GM10266 (cell line): ENCODE measurements at regions not wholly inside any gene's neighbourhood (a gene's known extent, or its start where the extent isn't known, plus 50 kb on each side); places are given as distances from the start of the nearest gene placed in this dataset.

Experiments used
- DNase-seq: peaks from one replicate; pipeline ENCODE4 v3.0.0; 2012; ENCODE audit errors: extremely low spot score
- CTCF ChIP-seq: IDR thresholded peaks from 2 replicates; pipeline ENCODE4 v1.5.1; 2012; ENCODE audit warnings: mild to moderate bottlenecking, low read depth; ENCODE audit not compliant: control insufficient read depth, insufficient read depth; ENCODE audit errors: missing control alignments

- TF ChIP-seq CTCF = no peak
- DNase-seq = no peak
These were observed 319.0 kb downstream of the FOXG1 start for GRCh38 chr14:29085546-29085945.

GRCh38 chr14:29089849-29090248 lies 323.3 kb downstream of the FOXG1 start:
- DNase-seq = no peak
- no peak for TF ChIP-seq CTCF

GRCh38 chr14:29092121-29092520 lies 325.5 kb downstream of the FOXG1 start:
- no peak for TF ChIP-seq CTCF
- no peak for DNase-seq

DNA sequence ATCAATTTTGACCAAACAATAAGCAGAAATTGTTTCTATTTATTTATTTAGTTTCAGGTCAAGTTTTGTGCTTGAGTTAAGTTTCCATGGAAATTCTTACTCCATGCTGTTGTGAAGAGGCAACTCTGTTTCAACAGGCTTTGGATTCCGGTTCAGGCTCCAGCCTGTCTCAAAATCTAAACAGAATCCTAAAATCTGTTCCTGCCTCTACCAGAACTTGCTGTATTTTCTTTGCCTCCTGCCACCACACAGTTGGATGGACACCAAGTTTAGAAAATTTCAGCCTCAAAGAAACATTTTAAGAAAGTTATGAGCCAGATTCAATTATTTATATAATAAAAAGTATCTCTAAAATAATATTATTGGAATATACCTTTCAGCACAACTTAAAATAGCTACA lies 330.9 kb downstream of the FOXG1 start:
- TF ChIP-seq CTCF = no peak

GRCh38 chr14:29098656-29099055 lies 332.1 kb downstream of the FOXG1 start:
- TF ChIP-seq CTCF = no peak

More for the DNA sequence above, 330.9 kb downstream of the FOXG1 start:
- no peak for DNase-seq

DNA sequence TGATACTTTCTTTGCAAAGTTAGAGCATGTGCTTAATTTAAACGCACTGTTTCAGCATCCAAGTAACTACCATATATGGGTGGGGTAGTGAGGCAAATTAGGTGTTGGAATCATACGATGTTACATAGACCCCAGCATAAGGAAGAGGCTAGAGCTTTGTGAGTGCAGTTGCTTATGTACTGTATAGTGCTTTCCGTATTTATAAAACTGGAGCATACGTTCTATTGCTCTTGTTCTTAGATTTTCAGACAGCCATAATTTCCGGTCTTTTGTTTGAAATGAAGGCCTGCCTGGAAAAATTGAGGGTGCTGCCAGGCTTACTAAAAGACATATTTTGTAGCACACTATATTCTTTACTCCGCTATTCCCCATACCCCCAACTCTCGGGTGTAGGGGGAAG lies 335.7 kb downstream of the FOXG1 start:
- no peak for DNase-seq

More at GRCh38 chr14:29098656-29099055, 332.1 kb downstream of the FOXG1 start:
- DNase-seq = no peak

GRCh38 chr14:29102996-29103395 lies 336.4 kb downstream of the FOXG1 start:
- DNase-seq = no peak
- no peak for TF ChIP-seq CTCF

More for the DNA sequence above, 335.7 kb downstream of the FOXG1 start:
- TF ChIP-seq CTCF = no peak

DNA sequence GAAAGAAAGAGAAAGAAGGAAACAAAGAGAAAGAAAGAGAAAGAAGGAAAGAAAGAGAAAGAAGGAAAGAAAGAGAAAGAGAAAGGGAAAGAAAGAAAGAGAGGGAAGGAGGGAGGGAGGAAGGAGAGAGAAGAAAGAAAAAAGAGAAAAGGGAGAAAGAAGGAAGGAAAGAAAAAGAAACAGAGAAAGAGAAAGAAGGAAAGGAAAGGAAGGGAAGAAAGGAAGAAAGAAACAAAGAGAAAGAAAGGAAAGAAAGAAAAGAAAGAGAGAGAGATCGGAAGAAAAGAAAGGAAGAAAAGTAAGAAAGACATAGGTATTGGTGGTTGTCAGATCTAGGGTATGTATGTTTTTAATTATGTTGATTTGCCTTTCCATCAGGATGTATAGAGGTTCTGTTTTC lies 342.3 kb downstream of the FOXG1 start:
- no peak for DNase-seq
- TF ChIP-seq CTCF = no peak
